EL (cell line): ENCODE measurements at regions not wholly inside any gene's neighbourhood (a gene's known extent, or its start where the extent isn't known, plus 50 kb on each side); places are given as distances from the start of the nearest gene placed in this dataset.
"Not testable (repeated sequence)": the region's sequence is repeated elsewhere in the genome, so short reads cannot be mapped to it uniquely, and the experiment has no call there.

Experiments used
- DNase-seq: peaks from one replicate; pipeline ENCODE4 v3.0.0-alpha.2; 2016

- no peak for DNase-seq
Measured at GRCh38 chr6:67467341-67467740, 1167.7 kb upstream of the ADGRB3 start.

- DNase-seq: not testable (repeated sequence)
Measured at GRCh38 chr6:67462725-67463124, 1172.4 kb upstream of the ADGRB3 start.

GRCh38 chr6:67459556-67459955, 1175.5 kb upstream of the ADGRB3 start:
- no peak for DNase-seq

- DNase-seq: no peak
Measured at GRCh38 chr6:67458265-67458664, 1176.8 kb upstream of the ADGRB3 start.

GRCh38 chr6:67451874-67452273, 1183.2 kb upstream of the ADGRB3 start:
- DNase-seq: no peak

- no peak for DNase-seq
Measured at GRCh38 chr6:67450641-67451040, 1184.4 kb upstream of the ADGRB3 start.

GRCh38 chr6:67449602-67450001, 1185.5 kb upstream of the ADGRB3 start:
- no peak for DNase-seq

GRCh38 chr6:67433124-67433523, 1202.0 kb upstream of the ADGRB3 start:
- DNase-seq: no peak

GRCh38 chr6:67431076-67431475, 1204.0 kb upstream of the ADGRB3 start:
- no peak for DNase-seq

GRCh38 chr6:67426686-67427085, 1208.4 kb upstream of the ADGRB3 start:
- not testable (repeated sequence) for DNase-seq

GRCh38 chr6:67412035-67412434, 1223.0 kb upstream of the ADGRB3 start:
- no peak for DNase-seq

GRCh38 chr6:67411036-67411435, 1224.0 kb upstream of the ADGRB3 start:
- DNase-seq: no peak

GRCh38 chr6:67394254-67394653, 1240.8 kb upstream of the ADGRB3 start:
- no peak for DNase-seq

- no peak for DNase-seq
Measured at GRCh38 chr6:67393356-67393755, 1241.7 kb upstream of the ADGRB3 start.

GRCh38 chr6:67391955-67392354, 1243.1 kb upstream of the ADGRB3 start:
- no peak for DNase-seq

GRCh38 chr6:67369679-67370078, 1265.4 kb upstream of the ADGRB3 start:
- no peak for DNase-seq

GRCh38 chr6:67362976-67363375, 1272.1 kb upstream of the ADGRB3 start:
- no peak for DNase-seq

- no peak for DNase-seq
Measured at GRCh38 chr6:67361264-67361663, 1273.8 kb upstream of the ADGRB3 start.

- DNase-seq: no peak
Measured at GRCh38 chr6:67358241-67358640, 1276.8 kb upstream of the ADGRB3 start.

- no peak for DNase-seq
Measured at GRCh38 chr6:67353861-67354260, 1281.2 kb upstream of the ADGRB3 start.

- DNase-seq: no peak
Measured at GRCh38 chr6:67352717-67353116, 1282.4 kb upstream of the ADGRB3 start.

- no peak for DNase-seq
Measured at GRCh38 chr6:67350729-67351128, 1284.4 kb upstream of the ADGRB3 start.

GRCh38 chr6:67345946-67346345, 1289.1 kb upstream of the ADGRB3 start:
- no peak for DNase-seq

- DNase-seq: no peak
Measured at GRCh38 chr6:67336014-67336413, 1299.1 kb upstream of the ADGRB3 start.

- DNase-seq: no peak
Measured at GRCh38 chr6:67331304-67331703, 1303.8 kb upstream of the ADGRB3 start.

GRCh38 chr6:67328269-67328668, 1306.8 kb upstream of the ADGRB3 start:
- DNase-seq: no peak
